Caco-2 (cell line): ENCODE measurements at regions not wholly inside any gene's neighbourhood (a gene's known extent, or its start where the extent isn't known, plus 50 kb on each side); places are given as distances from the start of the nearest gene placed in this dataset.

Experiments used
- BruUV-seq: library from RNA; stranded (reverse); fragments of 400-500 nt; replicated peaks from 2 replicates; lab custom pipeline; 2021; lab: Mats Ljungman, UMichigan
- CTCF ChIA-PET: fragments of 300-600 bp; sonication (Branson Sonifier 250); formaldehyde crosslinking; loops from one replicate; lab custom pipeline; 2022; ENCODE audit warnings: antibody characterized with exemption; lab: Charles Lee
- POLR2A ChIA-PET: fragments of 300-600 bp; sonication (Branson Sonifier 250); formaldehyde crosslinking; loops from one replicate; lab custom pipeline; 2022; ENCODE audit warnings: antibody characterized with exemption; lab: Charles Lee
- DNase-seq, 2 experiments: peaks; one replicate each; pipeline versions ENCODE4 v3.0.0 to v3.0.0-alpha.2; 2020 to 2022
- H3K27me3 ChIP-seq: replicated peaks from 2 replicates; pipeline ENCODE4 v1.6.0; 2011; ENCODE audit warnings: low read length; ENCODE audit not compliant: control insufficient read depth, insufficient read depth
- H3K36me3 ChIP-seq: 2 replicates; pipeline ENCODE4 v1.5.1; 2011; ENCODE audit warnings: low read length; ENCODE audit not compliant: control insufficient read depth, insufficient read depth
- H3K4me1 ChIP-seq: fragments of 250-450 bp; sonication (Bioruptor Pico); 2 replicates; pipeline ENCODE4 v1.5.1; 2020; ENCODE audit warnings: mild to moderate bottlenecking
- H3K4me3 ChIP-seq: 2 replicates; pipeline ENCODE4 v1.5.1; 2011; ENCODE audit warnings: low read depth, mild to moderate bottlenecking, control low read depth, low read length
- H3K9me3 ChIP-seq: fragments of 250-450 bp; sonication (Bioruptor Pico); 2 replicates; pipeline ENCODE4 v1.5.1; 2020; ENCODE audit warnings: mild to moderate bottlenecking, moderate library complexity
- H3K27ac Mint-ChIP-seq: one replicate; pipeline ENCODE4 v1.8.0; 2022; ENCODE audit warnings: mixed read lengths; ENCODE audit not compliant: unreplicated experiment
- H3K27me3 Mint-ChIP-seq: one replicate; pipeline ENCODE4 v1.8.0; 2022; ENCODE audit warnings: mixed read lengths; ENCODE audit not compliant: insufficient read depth, unreplicated experiment
- H3K36me3 Mint-ChIP-seq: one replicate; pipeline ENCODE4 v1.8.0; 2022; ENCODE audit warnings: mild to moderate bottlenecking, mixed read lengths; ENCODE audit not compliant: insufficient read depth, unreplicated experiment
- H3K4me1 Mint-ChIP-seq: one replicate; pipeline ENCODE4 v1.8.0; 2022; ENCODE audit warnings: low read depth, mixed read lengths; ENCODE audit not compliant: unreplicated experiment
- H3K4me3 Mint-ChIP-seq: one replicate; pipeline ENCODE4 v1.8.0; 2022; ENCODE audit warnings: mild to moderate bottlenecking, moderate library complexity, mixed read lengths; ENCODE audit not compliant: unreplicated experiment
- H3K9me3 Mint-ChIP-seq: one replicate; pipeline ENCODE4 v1.8.0; 2022; ENCODE audit warnings: mixed read lengths; ENCODE audit not compliant: unreplicated experiment
- intact Hi-C: fragments of 100-400 bp; cut with micrococcal nuclease; formaldehyde crosslinking; loops from one replicate; pipeline ENCODE4 v1.10.0; 2022; ENCODE audit not compliant: unreplicated experiment
- TF ChIP-seq, protein P1 (sequence below), 2 experiments: fragments of 200-600 bp in 1 of 2; IDR thresholded peaks; 1 replicate in 1 of 2; 2 replicates in 1 of 2; pipeline versions ENCODE4 v1.5.1 to v1.8.0; 2011 to 2022; ENCODE audit warnings: antibody characterized with exemption in 1 of 2, control low read depth in 1 of 2, inconsistent platforms in 1 of 2, low read depth in 1 of 2, low read length in 1 of 2, mild to moderate bottlenecking in 1 of 2, moderate library complexity in 1 of 2; ENCODE audit not compliant: insufficient read depth in 1 of 2, severe bottlenecking in 1 of 2, unreplicated experiment in 1 of 2

DNA sequence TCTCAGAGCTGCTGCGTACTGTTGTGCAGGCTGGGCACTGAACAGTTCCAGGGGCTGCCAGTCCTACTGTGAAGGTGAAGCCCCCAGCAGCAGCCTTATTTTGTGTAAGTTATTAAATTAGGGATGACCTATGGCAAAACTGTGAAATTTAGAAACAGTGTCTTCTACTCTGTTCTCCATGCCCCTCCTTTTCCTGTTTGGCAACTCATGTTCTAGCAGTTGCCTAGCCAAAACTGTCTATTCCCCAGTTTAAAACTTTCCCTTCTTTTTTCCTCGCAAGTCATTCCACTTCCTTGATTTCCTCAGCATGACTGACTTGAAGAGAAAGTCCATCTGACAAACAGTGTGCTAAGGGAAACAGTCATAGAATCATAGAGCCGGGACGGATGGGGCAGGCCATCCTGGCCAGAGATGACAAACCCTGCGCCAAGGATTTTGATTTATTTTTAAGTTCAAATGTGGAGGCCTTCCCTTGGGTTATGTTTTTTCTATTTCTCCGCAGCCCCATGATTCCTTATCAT lies 78.1 kb upstream of the OLFM4 start:
- no peaks in the 10 kb centered on the region for H3K4me1 Mint-ChIP-seq
- no peak overlapping the region for H3K27ac Mint-ChIP-seq
- TF ChIP-seq, protein P1, sequence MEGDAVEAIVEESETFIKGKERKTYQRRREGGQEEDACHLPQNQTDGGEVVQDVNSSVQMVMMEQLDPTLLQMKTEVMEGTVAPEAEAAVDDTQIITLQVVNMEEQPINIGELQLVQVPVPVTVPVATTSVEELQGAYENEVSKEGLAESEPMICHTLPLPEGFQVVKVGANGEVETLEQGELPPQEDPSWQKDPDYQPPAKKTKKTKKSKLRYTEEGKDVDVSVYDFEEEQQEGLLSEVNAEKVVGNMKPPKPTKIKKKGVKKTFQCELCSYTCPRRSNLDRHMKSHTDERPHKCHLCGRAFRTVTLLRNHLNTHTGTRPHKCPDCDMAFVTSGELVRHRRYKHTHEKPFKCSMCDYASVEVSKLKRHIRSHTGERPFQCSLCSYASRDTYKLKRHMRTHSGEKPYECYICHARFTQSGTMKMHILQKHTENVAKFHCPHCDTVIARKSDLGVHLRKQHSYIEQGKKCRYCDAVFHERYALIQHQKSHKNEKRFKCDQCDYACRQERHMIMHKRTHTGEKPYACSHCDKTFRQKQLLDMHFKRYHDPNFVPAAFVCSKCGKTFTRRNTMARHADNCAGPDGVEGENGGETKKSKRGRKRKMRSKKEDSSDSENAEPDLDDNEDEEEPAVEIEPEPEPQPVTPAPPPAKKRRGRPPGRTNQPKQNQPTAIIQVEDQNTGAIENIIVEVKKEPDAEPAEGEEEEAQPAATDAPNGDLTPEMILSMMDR (IDR thresholded peaks at IDR 0.05; ENCODE audit: insufficient read depth in 1 of 2, low read depth in 1 of 2, low read length in 1 of 2, severe bottlenecking in 1 of 2, unreplicated experiment in 1 of 2) = no peak
- ChIA-PET CTCF (no interaction called here), POLR2A (no interaction called here)
- Histone ChIP-seq H3K9me3 (no peaks in the 10 kb centered on the region), H3K36me3 (no peaks in the 10 kb centered on the region), H3K27me3 (no peaks in the 10 kb centered on the region), H3K4me1 (no peaks in the 10 kb centered on the region), H3K4me3 (no peak overlapping the region)
- intact Hi-C loops = no loop called here
- no peaks in the 10 kb centered on the region for H3K27me3 Mint-ChIP-seq
- no TSS peak for BruUV-seq
- no peaks in the 10 kb centered on the region for H3K9me3 Mint-ChIP-seq
- H3K4me3 Mint-ChIP-seq = no peak overlapping the region
- H3K36me3 Mint-ChIP-seq = no peaks in the 10 kb centered on the region
- no peak for DNase-seq

DNA sequence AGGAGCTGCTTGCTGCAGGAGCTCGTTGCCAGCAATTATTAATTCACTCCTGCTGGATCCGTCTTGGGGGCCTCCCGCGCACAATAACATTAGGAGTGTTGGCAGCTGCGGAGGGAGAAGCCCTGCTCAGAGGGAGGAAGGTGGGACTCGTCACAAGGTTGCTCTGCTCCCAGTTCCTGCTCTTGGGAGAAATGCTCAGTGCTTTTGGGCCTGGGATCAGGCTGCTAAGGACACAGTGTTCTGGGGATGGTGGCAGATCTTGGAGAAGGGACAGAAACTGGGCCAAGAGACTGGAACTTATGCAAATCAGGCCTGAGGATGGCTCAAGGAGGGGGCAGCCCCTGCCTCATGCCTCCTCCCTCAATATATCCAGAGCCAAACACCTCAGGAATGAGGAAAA lies 78.9 kb upstream of the OLFM4 start:
- Mint-ChIP-seq H3K36me3 (no peaks in the 10 kb centered on the region), H3K9me3 (no peaks in the 10 kb centered on the region), H3K4me3 (no peak overlapping the region), H3K27me3 (peaks cover 5% of the 10 kb centered on the region), H3K4me1 (no peaks in the 10 kb centered on the region), H3K27ac (no peak overlapping the region)
- Histone ChIP-seq H3K36me3 (no peaks in the 10 kb centered on the region), H3K4me1 (no peaks in the 10 kb centered on the region), H3K27me3 (no peaks in the 10 kb centered on the region), H3K4me3 (no peak overlapping the region), H3K9me3 (no peaks in the 10 kb centered on the region)
- ChIA-PET CTCF (no interaction called here), POLR2A (no interaction called here)
- intact Hi-C loops = no loop called here
- TF ChIP-seq, protein P1 (IDR thresholded peaks at IDR 0.05; ENCODE audit: insufficient read depth in 1 of 2, low read depth in 1 of 2, low read length in 1 of 2, severe bottlenecking in 1 of 2, unreplicated experiment in 1 of 2) = no peak
- BruUV-seq = no TSS peak
- no peak for DNase-seq

- intact Hi-C loops = no loop called here
- Mint-ChIP-seq H3K36me3 (no peaks in the 10 kb centered on the region), H3K4me1 (no peaks in the 10 kb centered on the region)
These were observed 79.6 kb upstream of the OLFM4 start for GRCh38 chr13:52949044-52949443.

More at GRCh38 chr13:52949044-52949443, 79.6 kb upstream of the OLFM4 start:
- H3K9me3 ChIP-seq = no peaks in the 10 kb centered on the region
- no peak overlapping the region for H3K4me3 ChIP-seq
- H3K27me3 ChIP-seq = no peaks in the 10 kb centered on the region
- Mint-ChIP-seq H3K27ac (no peak overlapping the region), H3K27me3 (peaks cover 9% of the 10 kb centered on the region), H3K4me3 (no peak overlapping the region), H3K9me3 (no peaks in the 10 kb centered on the region)
- BruUV-seq = no TSS peak
- DNase-seq = no peak
- TF ChIP-seq, protein P1 (IDR thresholded peaks at IDR 0.05; ENCODE audit: insufficient read depth in 1 of 2, low read depth in 1 of 2, low read length in 1 of 2, severe bottlenecking in 1 of 2, unreplicated experiment in 1 of 2) = no peak
- ChIA-PET CTCF (no interaction called here), POLR2A (no interaction called here)
- no peaks in the 10 kb centered on the region for H3K36me3 ChIP-seq
- no peaks in the 10 kb centered on the region for H3K4me1 ChIP-seq
